ENCODE measurements at regions not wholly inside any gene's neighbourhood (a gene's known extent, or its start where the extent isn't known, plus 50 kb on each side); places are given as distances from the start of the nearest gene placed in this dataset.

DNA sequence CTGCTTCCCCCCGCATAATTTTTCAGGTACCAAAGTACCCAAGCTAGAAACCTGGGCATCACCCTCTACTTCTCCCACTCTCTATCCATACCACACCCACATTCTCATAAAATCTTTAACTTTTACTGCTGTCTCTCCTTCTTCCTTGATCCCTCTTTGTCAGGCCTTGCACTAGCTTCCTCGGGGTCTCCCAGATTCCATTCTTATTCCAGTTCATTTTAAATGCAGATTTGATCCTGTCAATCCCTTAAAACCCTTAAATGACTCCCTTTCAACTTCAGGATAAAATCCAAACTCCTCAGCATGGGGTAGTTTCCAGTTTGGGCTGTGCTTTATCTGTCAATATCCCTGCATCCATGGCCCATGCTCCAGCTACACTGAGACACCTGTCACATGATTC lies 343.5 kb downstream of the PBX1 start:
- no peak for DNase-seq (ENCODE audit: low read depth)
- H3K4me3 ChIP-seq (ENCODE audit: low read depth, low read length), result no peak overlapping the region
- in situ Hi-C loops (cut with HindIII; ENCODE audit: low sequenced_read_pairs), result no loop called here
- TF ChIP-seq CTCF (IDR thresholded peaks at IDR 0.05; ENCODE audit: low read depth, low read length, missing control alignments), result no peak

Measured in astrocyte of the cerebellum (primary cell).